KMS-11 (cell line): ENCODE measurements at regions not wholly inside any gene's neighbourhood (a gene's known extent, or its start where the extent isn't known, plus 50 kb on each side); places are given as distances from the start of the nearest gene placed in this dataset.
"Not testable (repeated sequence)": the region's sequence is repeated elsewhere in the genome, so short reads cannot be mapped to it uniquely, and the experiment has no call there.

Experiments
- H2AFZ ChIP-seq: fragments of 200-600 bp; sonication (generic); 2 replicates; pipeline ENCODE4 v1.6.1; 2016; ENCODE audit warnings: antibody characterized with exemption, mixed run types, low read depth
- H3K27ac ChIP-seq: fragments of 200-600 bp; sonication (generic); 2 replicates; pipeline ENCODE4 v1.6.1; 2016; ENCODE audit warnings: mild to moderate bottlenecking, mixed run types
- H3K27me3 ChIP-seq: fragments of 200-600 bp; sonication (generic); 2 replicates; pipeline ENCODE4 v1.6.1; 2017; ENCODE audit warnings: mild to moderate bottlenecking, low read depth, mixed run types, moderate library complexity; ENCODE audit not compliant: insufficient read depth
- H3K36me3 ChIP-seq: fragments of 200-600 bp; sonication (generic); 2 replicates; pipeline ENCODE4 v1.6.1; 2017; ENCODE audit warnings: mild to moderate bottlenecking, mixed run types; ENCODE audit not compliant: insufficient read depth
- H3K4me1 ChIP-seq: fragments of 200-600 bp; sonication (generic); 2 replicates; pipeline ENCODE4 v1.6.1; 2016; ENCODE audit warnings: mild to moderate bottlenecking, low read depth, mixed run types; ENCODE audit not compliant: poor library complexity, severe bottlenecking
- H3K4me2 ChIP-seq: fragments of 200-600 bp; sonication (generic); 2 replicates; pipeline ENCODE4 v1.7.0; 2016; ENCODE audit warnings: mild to moderate bottlenecking, mixed run types
- H3K4me3 ChIP-seq: fragments of 200-600 bp; sonication (generic); IDR thresholded peaks from 2 replicates; pipeline ENCODE4 v1.6.1; 2017; ENCODE audit warnings: low read depth, low read length, mixed read lengths; ENCODE audit not compliant: insufficient read depth
- H3K79me2 ChIP-seq: fragments of 200-600 bp; sonication (generic); 2 replicates; pipeline ENCODE4 v1.6.1; 2016; ENCODE audit warnings: low read depth, mixed run types; ENCODE audit not compliant: insufficient read depth
- H3K9ac ChIP-seq: fragments of 200-600 bp; sonication (generic); 2 replicates; pipeline ENCODE4 v1.6.1; 2016; ENCODE audit warnings: mild to moderate bottlenecking, mixed run types
- H4K20me1 ChIP-seq: fragments of 200-600 bp; sonication (generic); 2 replicates; pipeline ENCODE4 v1.6.1; 2016; ENCODE audit warnings: mild to moderate bottlenecking, mixed run types; ENCODE audit not compliant: insufficient read depth
- CTCF ChIP-seq: fragments of 200-600 bp; sonication (generic); conservative IDR thresholded peaks from 2 replicates; pipeline ENCODE4 v1.6.1; 2017; ENCODE audit warnings: low read depth, mild to moderate bottlenecking, antibody characterized with exemption, low read length, moderate library complexity, mixed read lengths

- H2AFZ ChIP-seq, result no peak overlapping the region
- no peaks in the 10 kb centered on the region for H4K20me1 ChIP-seq
- no peak overlapping the region for H3K4me2 ChIP-seq
- no peak overlapping the region for H3K9ac ChIP-seq
- H3K4me3 ChIP-seq, result no peak overlapping the region
- no peak for TF ChIP-seq CTCF
- no peaks in the 10 kb centered on the region for H3K27me3 ChIP-seq
- H3K36me3 ChIP-seq, result no peaks in the 10 kb centered on the region
- no peaks in the 10 kb centered on the region for H3K4me1 ChIP-seq
- no peak overlapping the region for H3K27ac ChIP-seq
- no peaks in the 10 kb centered on the region for H3K79me2 ChIP-seq
Measured at GRCh38 chr3:16769525-16769924, 115.2 kb upstream of the PLCL2 start.

- no peak for TF ChIP-seq CTCF
- Histone ChIP-seq H2AFZ (no peak overlapping the region), H3K27ac (no peak overlapping the region), H3K4me3 (no peak overlapping the region), H3K9ac (no peak overlapping the region), H3K4me2 (no peak overlapping the region), H4K20me1 (no peaks in the 10 kb centered on the region), H3K4me1 (no peaks in the 10 kb centered on the region), H3K36me3 (no peaks in the 10 kb centered on the region), H3K27me3 (no peaks in the 10 kb centered on the region), H3K79me2 (no peaks in the 10 kb centered on the region)
Measured at GRCh38 chr3:16770021-16770420, 114.7 kb upstream of the PLCL2 start.

GRCh38 chr3:16770792-16771191, 114.0 kb upstream of the PLCL2 start:
- no peak overlapping the region for H3K9ac ChIP-seq
- no peak overlapping the region for H3K4me3 ChIP-seq
- no peaks in the 10 kb centered on the region for H3K4me1 ChIP-seq
- H3K36me3 ChIP-seq, result no peaks in the 10 kb centered on the region
- no peak for TF ChIP-seq CTCF
- no peak overlapping the region for H2AFZ ChIP-seq
- H3K27ac ChIP-seq, result no peak overlapping the region
- H3K27me3 ChIP-seq, result no peaks in the 10 kb centered on the region
- H3K79me2 ChIP-seq, result no peaks in the 10 kb centered on the region
- H3K4me2 ChIP-seq, result no peak overlapping the region
- H4K20me1 ChIP-seq, result no peaks in the 10 kb centered on the region

- H2AFZ ChIP-seq, H3K4me2 ChIP-seq, H3K4me1 ChIP-seq, H3K9ac ChIP-seq, H3K36me3 ChIP-seq, H3K79me2 ChIP-seq, H3K27ac ChIP-seq, H3K4me3 ChIP-seq, H4K20me1 ChIP-seq, H3K27me3 ChIP-seq: not testable (repeated sequence)
Measured at GRCh38 chr3:16773594-16773993, 111.2 kb upstream of the PLCL2 start.

GRCh38 chr3:16774536-16774935, 110.2 kb upstream of the PLCL2 start:
- H4K20me1 ChIP-seq, H3K4me1 ChIP-seq, H3K27me3 ChIP-seq, H3K79me2 ChIP-seq, H3K4me3 ChIP-seq, H3K36me3 ChIP-seq, H3K4me2 ChIP-seq, H2AFZ ChIP-seq, H3K27ac ChIP-seq, H3K9ac ChIP-seq: not testable (repeated sequence)
